Stimulated activated CD8-positive, alpha-beta memory T cell treated with anti-CD3 and anti-CD28 coated beads, Interleukin-15, amount 100 ng/mL, for 48 hours (primary cell): ENCODE measurements at regions not wholly inside any gene's neighbourhood (a gene's known extent, or its start where the extent isn't known, plus 50 kb on each side); places are given as distances from the start of the nearest gene placed in this dataset.

Source experiments
- DNase-seq, 2 donors: peaks; one replicate each; pipeline ENCODE4 v3.0.0-alpha.2; 2020; ENCODE audit warnings: low read depth in 2 of 2

DNA sequence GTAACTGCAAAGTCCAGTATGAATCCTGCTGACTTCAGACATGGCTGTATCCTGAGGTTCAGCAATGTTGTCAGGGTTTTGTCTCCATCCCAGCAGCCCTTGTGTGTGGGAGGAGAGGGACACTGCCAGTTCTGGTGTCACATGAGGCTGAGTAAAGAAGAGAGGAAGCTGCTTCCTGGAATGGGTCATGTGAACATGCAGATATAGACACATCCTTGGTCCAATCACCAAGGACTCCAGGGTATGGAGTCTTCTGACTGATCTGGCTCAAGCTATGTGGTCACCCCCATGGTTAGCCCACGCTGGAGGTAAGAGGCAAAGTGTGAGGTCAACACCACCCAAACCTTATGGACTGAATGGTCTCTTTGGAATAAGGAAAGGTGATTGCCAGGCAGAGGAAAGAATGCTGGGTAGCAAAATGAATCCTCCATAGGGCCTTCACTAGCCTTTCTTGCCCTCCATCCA, 134.4 kb upstream of the SLC1A4 start:
- no peak for DNase-seq

DNA sequence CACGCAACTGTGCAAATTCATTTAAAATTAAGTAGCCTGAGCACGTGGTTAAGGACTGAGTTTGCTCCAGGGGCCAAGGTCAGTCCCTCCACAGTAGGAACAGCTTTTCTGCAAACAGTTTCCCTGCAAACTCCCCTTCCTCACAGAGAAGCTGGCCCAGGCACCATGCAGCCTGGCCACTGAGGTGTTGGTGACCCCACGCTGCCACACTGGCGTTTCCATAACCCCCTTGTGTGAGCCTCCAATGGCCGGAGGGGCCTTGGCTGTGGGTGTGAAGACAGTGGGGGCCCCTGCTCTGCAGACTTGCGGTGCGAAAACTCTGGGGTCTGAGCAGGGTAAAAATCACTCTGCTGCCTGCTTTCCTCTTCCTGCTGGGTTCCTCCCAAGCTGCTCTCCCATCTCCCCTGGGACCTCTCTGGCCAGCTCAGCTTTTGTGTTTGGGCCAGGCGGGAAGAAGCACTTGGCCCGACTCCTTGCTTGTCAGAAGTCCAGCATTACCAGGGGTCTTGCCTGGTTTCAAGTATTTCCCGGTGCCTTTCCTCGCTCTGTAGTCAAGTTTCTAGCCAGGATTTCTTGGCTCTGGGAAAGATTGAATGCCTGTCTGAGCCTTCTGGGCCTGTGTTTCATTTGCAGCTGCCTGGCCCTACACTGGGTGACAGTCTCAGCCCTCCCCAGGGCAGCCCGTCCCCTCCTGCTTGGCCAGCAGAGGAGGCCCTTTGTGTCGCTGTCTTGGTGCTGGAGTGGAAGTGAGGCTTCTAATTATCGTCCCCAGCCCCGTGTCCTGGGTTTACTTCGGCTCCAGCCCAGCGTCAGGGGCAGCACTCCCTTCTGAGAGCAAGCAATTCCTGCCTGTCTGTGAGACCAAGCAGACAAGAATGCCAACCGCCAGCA, 131.4 kb upstream of the SLC1A4 start:
- DNase-seq, result no peak

- no peak for DNase-seq
Observed at GRCh38 chr2:64858541-64859311, 130.5 kb upstream of the SLC1A4 start.

GRCh38 chr2:64859312-64860212, 129.6 kb upstream of the SLC1A4 start:
- DNase-seq, result no peak

DNA sequence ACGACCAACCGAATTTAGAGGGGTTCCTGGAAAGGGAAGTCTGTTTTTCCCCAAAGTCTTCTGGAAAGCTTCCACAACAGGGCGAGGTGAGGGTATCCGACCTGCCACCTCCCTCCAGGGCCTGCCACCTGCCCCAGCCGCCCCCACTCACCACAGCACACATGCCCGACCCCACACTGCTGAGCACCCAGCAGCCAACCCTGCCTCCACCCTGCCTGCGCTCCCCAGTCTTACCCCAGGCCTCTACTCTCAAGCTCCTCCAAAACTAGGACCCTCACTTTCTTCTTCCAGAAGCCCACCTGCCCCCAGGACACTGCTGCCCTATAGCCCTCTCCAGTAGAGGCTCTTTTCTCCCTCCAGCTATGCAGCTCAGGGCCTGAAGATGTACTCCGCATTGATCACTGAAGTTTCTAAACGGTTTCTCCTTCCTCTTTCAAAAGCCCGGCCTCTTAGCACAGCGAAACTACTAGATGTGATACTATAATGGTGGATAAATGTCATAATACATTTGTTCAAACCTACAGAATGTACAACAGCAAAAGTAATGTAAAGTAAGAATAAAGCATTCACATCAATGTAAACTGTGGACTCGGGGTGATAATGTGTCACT, 128.8 kb upstream of the SLC1A4 start:
- no peak for DNase-seq

GRCh38 chr2:64860936-64861335, 128.3 kb upstream of the SLC1A4 start:
- DNase-seq, result no peak

- no peak for DNase-seq
Observed at GRCh38 chr2:64861452-64862397, 127.5 kb upstream of the SLC1A4 start.

GRCh38 chr2:64862623-64863022, 126.6 kb upstream of the SLC1A4 start:
- no peak for DNase-seq

DNA sequence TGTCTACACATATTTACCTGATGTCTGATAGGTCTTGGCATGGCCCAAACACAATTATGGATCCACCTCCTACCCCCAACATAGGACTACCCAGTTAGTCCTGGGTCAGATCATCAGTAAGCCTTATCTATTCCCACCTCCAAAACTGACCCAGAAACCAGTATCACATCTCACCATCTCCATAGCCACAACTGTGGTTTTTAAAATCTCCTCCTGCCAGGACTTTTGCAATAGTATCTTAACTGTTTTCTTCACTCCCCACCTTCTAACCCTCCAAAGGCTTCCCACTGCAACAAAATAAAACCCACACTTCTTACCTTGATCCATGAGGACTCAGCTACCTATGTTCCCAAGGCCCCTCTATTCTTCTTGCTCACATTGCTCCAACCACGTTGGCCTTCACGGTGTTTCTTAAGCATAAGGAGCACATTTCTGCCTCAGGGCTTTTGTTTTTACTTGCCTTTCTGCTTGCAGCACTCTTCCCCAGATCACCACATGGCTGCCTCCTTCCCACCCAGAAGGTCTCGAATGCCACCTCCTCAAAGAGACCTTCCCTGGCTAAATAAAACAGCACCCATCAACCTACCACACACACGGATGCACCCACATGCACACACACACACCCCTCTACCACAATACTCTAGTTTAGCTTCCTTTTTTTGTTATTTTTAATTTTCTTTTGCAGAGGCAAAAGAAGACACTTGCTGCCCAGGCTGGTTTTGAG, 125.9 kb upstream of the SLC1A4 start:
- no peak for DNase-seq

DNA sequence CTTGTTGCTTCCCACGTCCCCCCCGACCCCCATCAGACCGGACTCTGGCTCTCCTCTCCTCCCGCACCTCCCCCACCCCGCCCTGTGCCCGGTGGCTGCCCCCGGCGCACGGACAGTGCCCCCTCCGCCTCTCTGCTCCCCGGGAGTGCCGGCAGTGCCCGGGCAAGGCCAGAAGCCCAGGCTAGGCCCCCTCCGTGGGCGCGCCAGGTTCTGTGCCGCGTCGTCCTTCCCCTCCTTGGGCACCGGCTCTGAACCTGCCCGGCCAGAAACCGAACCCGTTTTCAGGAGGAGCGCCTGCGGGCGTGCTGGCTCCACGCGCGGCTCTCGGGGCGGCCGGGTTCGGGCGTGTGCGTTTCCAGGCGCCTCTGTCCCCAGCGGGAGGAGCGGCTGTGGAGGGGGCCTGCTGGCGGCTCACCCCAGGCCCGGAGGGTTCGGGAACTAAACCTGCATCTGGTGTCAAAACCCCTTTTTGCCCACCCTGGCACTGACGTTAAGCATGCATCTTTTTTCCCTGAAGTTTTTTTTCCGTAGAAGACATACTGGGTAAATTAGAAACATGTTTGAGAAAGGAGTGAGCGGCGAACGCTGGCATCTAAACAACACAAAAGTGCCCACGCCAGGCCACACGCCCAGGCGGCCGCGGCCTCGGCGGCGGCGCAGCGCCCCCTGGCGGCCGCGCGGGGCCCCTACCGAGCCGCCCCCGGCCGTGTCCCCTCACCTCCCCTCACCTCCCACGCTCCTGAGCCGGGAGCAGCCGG, 123.9 kb upstream of the SLC1A4 start:
- DNase-seq, result peak; percentile 38

DNA sequence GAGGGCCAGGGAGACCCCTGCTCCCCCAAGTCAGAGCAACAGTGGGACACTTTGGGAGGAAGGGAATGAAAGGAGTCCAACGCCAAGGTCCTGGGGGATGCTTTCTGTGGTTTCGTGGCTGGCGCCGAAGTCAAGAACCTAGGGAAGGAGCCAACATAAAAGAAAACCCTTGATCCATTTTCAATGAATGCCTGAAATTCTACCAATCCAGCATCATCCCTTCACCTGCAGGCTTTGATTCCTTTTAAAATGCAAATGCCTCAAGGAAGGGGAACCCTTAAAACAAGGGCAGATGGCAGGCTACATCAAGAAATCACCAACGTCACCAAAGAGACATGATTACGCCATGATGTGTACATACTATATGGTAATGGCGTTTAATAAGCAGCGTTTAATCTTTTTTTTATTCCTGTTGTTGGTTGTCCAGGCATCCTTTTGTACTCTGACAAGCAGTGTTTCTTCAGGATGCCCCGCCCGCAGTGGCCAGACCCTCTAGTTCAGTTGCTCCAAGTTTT, 123.3 kb upstream of the SLC1A4 start:
- DNase-seq, result no peak

DNA sequence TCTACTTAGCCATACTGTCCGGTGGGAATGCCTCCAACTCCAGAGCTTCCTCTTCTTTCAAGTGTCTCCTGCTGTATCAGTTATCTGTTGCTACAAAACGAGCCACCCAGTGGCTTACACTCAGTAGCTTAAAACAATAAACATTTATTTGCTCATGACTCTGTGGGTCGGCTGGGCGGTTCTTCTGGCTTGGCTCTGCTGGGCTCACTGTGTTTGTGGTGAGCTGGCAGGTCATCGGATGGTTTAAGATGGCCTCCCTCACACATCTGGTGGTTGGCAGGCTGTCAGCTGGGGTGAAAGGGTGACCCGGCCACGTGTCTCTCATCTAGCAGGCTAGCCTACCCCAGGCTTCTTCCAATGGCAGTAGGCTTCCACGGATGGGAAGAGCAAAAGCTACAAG, 122.4 kb upstream of the SLC1A4 start:
- DNase-seq, result no peak

- DNase-seq, result no peak
Observed at GRCh38 chr2:64867253-64867996, 121.8 kb upstream of the SLC1A4 start.

DNA sequence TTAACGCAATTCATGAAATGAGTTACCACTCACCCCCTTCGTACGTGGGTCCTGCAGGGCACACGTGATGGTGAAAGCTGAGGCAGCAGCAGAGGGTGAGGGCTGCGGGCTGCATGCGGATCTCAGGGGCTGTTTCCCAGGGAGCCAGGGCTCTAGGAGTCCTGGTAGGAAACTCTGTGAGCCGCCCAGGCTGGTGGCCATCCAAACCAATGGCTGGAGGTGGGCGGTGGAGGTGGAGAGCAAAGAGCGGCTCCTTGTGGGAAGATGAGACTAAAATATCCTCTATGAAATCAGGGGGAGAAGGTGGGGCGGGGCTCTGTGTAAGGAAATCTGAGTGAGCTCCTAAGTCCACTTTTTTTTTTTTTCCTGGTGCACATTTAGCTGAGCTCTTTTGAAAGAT, 120.1 kb upstream of the SLC1A4 start:
- DNase-seq, result no peak

GRCh38 chr2:64873472-64873924, 115.7 kb upstream of the SLC1A4 start:
- peak; percentile 62 to 71 for DNase-seq

DNA sequence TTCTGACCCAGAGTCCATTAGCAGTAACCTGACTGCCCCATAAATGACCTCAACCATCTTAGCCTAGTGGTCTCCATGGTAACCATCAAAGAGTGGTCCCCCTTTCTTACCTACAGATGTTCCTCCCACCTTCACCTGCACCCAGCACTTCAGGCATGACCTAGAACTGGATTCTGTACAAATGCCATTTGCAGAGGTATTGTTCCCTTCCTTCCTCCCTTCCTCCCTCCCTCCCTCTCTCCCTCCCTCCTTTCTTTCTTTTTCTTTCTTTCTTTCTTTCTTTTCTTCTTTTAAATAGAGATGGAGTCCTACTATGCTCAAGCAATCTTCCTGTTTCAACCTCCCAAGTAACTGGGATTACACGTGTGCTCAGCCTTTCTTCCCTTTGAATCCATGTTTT, 114.6 kb upstream of the SLC1A4 start:
- no peak for DNase-seq

DNA sequence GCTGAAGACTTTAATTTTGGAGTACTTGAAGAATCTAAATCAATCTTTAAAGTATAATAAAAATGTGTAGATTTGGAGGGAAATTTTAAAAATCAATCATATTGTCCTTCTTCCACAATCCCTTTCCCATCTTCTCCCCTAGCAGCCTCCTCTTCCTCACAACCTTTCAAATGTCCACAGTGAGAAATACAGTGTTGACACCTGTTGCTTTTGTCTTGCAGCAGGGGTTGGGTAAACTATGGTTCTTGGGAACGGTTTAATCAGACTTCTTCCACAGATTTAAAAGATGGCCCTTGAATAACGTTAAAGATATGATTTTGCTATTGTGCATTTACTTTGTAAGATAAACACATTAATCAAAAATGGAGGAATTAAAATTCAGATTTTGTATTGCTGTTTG, 113.8 kb upstream of the SLC1A4 start:
- DNase-seq, result no peak

DNA sequence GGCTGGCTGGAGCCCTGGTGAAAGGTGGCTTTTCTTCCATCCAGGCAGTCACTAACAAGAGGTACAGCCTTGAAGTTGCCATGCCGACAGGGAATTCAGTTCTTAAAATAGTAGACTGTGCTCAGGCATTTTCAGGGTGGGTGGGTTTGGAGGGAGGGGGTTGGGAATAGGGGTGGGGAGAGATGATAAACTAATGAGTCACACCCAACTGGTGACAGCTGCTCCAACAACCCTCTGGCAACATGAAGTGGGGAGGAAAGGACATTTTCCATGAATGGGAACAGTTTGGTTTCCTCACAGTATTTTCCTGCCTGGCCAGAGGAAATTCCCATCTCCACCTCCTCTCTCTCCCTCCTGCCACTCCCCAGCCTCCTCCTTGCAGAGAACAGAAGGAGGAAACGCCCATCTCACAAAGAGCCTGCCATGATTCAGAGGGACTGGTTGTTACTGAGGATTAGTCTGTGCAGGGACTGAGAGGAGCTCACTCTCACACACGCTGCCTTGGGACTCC, 113.0 kb upstream of the SLC1A4 start:
- no peak for DNase-seq
